Esophagus (tissue), 2 donors: ENCODE measurements at regions not wholly inside any gene's neighbourhood (a gene's known extent, or its start where the extent isn't known, plus 50 kb on each side); places are given as distances from the start of the nearest gene placed in this dataset.

Experiments
- H3K27ac ChIP-seq, 2 donors: one replicate each; pipeline ENCODE4 v1.5.1; 2013; ENCODE audit warnings: low read depth in 2 of 2, mild to moderate bottlenecking in 2 of 2, inconsistent platforms in 1 of 2, low read length in 1 of 2, moderate library complexity in 1 of 2
- H3K27me3 ChIP-seq, 2 donors: one replicate each; pipeline ENCODE4 v1.6.1; 2013; ENCODE audit warnings: low read length in 2 of 2, control low read depth in 1 of 2, mild to moderate bottlenecking in 1 of 2; ENCODE audit not compliant: insufficient read depth in 2 of 2, control insufficient read depth in 1 of 2
- H3K36me3 ChIP-seq, 2 donors: one replicate each; pipeline ENCODE4 v1.6.1; 2013; ENCODE audit warnings: low read length in 1 of 2; ENCODE audit not compliant: control insufficient read depth in 2 of 2, insufficient read depth in 2 of 2
- H3K4me1 ChIP-seq, 2 donors: one replicate each; pipeline ENCODE4 v1.6.1; 2013; ENCODE audit warnings: low read length in 1 of 2; ENCODE audit not compliant: control insufficient read depth in 2 of 2, insufficient read depth in 2 of 2
- H3K4me3 ChIP-seq, 2 donors: one replicate each; pipeline ENCODE4 v1.5.1; 2013; ENCODE audit warnings: low read length in 2 of 2, mild to moderate bottlenecking in 2 of 2, low read depth in 1 of 2, moderate library complexity in 1 of 2
- H3K9me3 ChIP-seq, 2 donors: one replicate each; pipeline ENCODE4 v1.6.1; 2013; ENCODE audit warnings: mild to moderate bottlenecking in 2 of 2, low read depth in 1 of 2, low read length in 1 of 2, moderate library complexity in 1 of 2; ENCODE audit not compliant: control insufficient read depth in 2 of 2, insufficient read depth in 1 of 2
- WGBS, 2 donors: extraction: QIAGEN DNeasy Blood & Tissue Kit; methylation state at CpG; one replicate each; pipeline ENCODE4 v1.1.7; 2013; 5-methylcytosine and 5-hydroxymethylcytosine counted together
- donor health status: healthy with polysubstance abuse.
- donor health status: Bipolar disorder and iron deficiency.

DNA sequence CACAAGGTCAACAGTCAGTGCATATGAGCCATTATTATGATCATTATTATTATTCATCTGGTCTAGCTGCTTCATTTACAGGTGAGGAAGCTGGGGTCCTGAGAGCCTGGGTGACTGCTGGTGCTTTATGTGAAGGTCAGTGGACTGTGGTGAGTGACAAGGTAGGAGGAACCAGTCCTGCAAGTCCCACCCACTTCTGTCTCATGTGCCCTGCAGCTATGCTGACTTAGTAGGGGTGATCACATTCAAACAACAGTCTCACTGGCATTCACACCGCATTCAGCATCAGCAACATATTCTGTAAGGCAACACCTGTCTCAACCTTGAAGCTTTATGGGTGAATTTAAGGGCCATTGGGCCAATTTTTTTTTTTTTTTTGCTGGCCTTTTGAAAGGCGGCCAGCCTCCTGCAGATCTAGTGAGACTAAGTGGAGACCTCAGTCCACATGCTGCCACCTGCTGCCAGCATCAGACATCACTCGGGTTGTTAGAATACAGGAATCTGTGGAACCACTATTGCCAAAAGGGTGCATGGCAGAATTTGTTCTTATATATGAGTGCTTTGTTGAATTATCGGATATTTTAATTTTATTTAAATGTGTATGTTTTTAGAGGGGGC, 59.9 kb upstream of the CACNA1E start:
- Histone ChIP-seq H3K9me3 (no peaks in the 10 kb centered on the region), H3K36me3 (no peaks in the 10 kb centered on the region), H3K27ac (no peak overlapping the region), H3K4me3 (no peak overlapping the region), H3K27me3 (no peaks in the 10 kb centered on the region), H3K4me1 (no peaks in the 10 kb centered on the region)
- WGBS, 2 donors = 26% methylated on average over 4 of the region's 4 CpGs

DNA sequence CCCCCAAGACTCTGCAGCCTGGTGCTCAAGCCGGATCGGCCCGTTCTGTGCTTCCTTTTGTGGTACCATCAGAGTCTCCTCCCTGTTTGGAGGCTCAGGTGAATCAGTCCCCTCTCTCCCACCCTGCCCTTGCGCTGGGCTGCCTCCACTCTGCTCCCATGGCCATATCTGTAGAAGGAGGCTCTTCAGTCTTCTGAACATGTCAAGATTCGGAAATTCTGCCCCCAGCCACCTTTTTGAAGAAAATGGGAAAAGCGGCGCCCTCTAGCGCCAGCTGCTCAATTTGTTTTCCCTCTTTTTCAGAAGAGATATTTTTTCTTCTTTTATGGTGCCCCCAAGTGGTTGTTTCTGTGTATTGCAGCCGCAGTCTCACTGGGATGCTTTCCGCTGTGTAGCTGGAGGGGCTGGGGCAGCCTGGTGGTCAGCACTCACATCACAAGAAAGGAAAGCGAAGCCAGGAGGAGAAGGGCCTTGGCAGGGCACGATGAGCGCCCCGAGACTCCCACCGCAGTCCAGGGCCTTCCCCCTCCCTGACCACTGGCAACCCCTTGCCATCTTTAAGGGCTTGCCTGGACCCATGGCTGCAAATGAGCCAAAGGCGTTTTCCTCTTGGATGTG, 58.4 kb upstream of the CACNA1E start:
- no peaks in the 10 kb centered on the region for H3K9me3 ChIP-seq
- H3K27me3 ChIP-seq = no peaks in the 10 kb centered on the region
- H3K27ac ChIP-seq = no peak overlapping the region
- H3K4me1 ChIP-seq = no peaks in the 10 kb centered on the region
- H3K36me3 ChIP-seq = no peaks in the 10 kb centered on the region
- H3K4me3 ChIP-seq = no peak overlapping the region
- WGBS, 2 donors = 12% methylated on average over 16 of the region's 16 CpGs

DNA sequence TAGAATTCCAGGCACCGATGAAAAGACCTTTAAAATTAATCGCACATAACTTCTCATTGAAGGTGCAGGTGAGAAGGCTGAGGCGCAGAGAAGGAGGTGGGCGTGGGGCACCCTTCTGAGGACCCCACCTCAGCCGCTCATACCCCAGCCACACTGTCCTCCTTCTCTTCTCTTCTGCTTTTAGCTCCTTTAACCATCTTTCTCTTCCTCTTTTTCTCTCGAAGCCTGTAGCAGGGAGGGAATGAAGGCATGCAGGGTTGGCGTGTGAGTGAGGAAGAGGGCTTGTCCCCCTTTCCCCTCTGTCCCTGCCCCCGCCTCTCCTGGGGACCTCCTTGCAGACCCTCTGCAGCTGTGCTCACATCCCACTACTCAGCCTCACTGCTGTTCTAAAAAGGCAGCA, 57.8 kb upstream of the CACNA1E start:
- Histone ChIP-seq H3K4me1 (no peaks in the 10 kb centered on the region), H3K36me3 (no peaks in the 10 kb centered on the region)
- WGBS, 2 donors = 71 to 84% methylated on average over 8 of the region's 8 CpGs

DNA sequence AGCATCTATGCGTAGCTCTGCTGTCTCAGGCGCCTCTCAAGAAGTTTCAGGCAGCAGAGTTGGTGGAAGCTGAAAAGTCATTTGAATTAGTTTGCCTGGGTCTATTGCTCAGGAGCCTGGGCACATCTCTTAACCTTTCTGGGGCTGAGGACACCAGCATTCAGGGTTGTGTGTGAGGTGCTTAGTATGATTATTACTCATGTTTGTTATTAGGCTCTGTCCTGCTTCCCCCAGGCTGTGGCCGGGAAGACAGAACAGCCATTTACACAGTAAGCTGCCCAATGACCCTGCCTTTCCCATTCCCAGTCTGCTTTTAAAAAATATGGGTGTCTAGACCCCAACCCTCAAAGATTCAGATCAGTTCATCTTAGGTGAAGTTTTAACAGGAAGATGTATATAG, 53.9 kb upstream of the CACNA1E start:
- H3K9me3 ChIP-seq = no peaks in the 10 kb centered on the region
- H3K27me3 ChIP-seq = peaks cover 0 to 2% of the 10 kb centered on the region in 2 donors
- WGBS, 2 donors = 86 to 93% methylated on average over 3 of the region's 3 CpGs
- H3K4me3 ChIP-seq = no peak overlapping the region
- H3K36me3 ChIP-seq = no peaks in the 10 kb centered on the region
- H3K4me1 ChIP-seq = no peaks in the 10 kb centered on the region
- H3K27ac ChIP-seq = no peak overlapping the region

More for the DNA sequence above, 57.8 kb upstream of the CACNA1E start:
- no peaks in the 10 kb centered on the region for H3K27me3 ChIP-seq
- no peak overlapping the region for H3K4me3 ChIP-seq
- H3K9me3 ChIP-seq = no peaks in the 10 kb centered on the region
- H3K27ac ChIP-seq = no peak overlapping the region

DNA sequence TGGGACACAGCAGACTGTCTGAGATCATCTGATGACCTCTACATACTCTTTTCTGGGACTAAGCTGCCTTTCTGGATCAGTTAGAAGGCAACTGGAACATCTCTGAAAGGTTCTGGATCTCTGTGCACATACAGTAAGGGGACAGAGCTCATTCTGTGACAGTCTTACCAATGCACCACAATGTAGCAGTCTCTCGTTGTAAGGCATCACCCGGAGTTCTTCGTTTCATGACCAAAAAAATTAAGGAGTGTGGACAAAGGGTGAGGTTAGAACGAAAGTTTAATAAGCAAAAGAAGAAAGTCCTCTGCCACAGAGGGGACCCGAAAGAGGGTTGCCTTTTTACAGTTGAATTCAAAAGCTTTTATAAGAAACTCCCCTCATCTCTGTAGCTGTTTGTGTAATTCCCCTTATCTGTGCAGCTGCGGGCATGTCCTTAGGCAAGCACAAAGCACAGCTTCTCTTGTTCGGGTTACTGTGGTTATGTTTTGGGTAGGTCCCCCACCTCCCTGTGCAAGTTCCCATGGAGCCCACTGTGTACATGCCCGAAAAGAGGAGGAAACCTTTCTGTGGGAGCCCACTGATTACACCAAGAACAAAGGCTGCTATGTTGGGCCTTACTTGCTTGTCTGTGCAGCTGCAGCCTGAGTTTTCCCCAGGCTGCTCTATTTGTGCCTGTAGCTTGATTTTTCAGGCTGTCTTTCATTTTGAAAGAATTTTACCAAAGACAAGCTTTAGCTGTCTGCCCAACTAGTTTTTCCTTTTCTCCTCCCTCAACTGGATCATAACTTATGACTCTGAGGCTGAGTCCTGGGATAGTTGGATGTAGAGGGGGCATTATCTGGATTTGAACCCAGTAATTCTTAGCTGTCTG, 53.1 kb upstream of the CACNA1E start:
- Histone ChIP-seq H3K36me3 (no peaks in the 10 kb centered on the region), H3K27ac (no peak overlapping the region), H3K4me3 (no peak overlapping the region), H3K4me1 (no peaks in the 10 kb centered on the region), H3K9me3 (no peaks in the 10 kb centered on the region), H3K27me3 (peaks cover 0 to 2% of the 10 kb centered on the region in 2 donors)
- 57 to 71% methylated on average over 8 of the region's 8 CpGs for WGBS, 2 donors
